Epithelial cell of proximal tubule (primary cell): ENCODE measurements at regions not wholly inside any gene's neighbourhood (a gene's known extent, or its start where the extent isn't known, plus 50 kb on each side); places are given as distances from the start of the nearest gene placed in this dataset.

Experiments used
- DNase-seq: peaks from one replicate; pipeline ENCODE4 v3.0.0-alpha.2; 2011; ENCODE audit warnings: low read depth
- H3K4me3 ChIP-seq: 2 replicates; pipeline ENCODE4 v1.5.1; 2011; ENCODE audit warnings: low read depth, mild to moderate bottlenecking, low read length
- CTCF ChIP-seq: conservative IDR thresholded peaks from 2 replicates; pipeline ENCODE4 v1.5.1; 2012; ENCODE audit warnings: low read depth, mild to moderate bottlenecking, low read length

- no peak for DNase-seq
- no peak for TF ChIP-seq CTCF
- no peak overlapping the region for H3K4me3 ChIP-seq
These were observed 224.4 kb downstream of the TENT4A start for GRCh38 chr5:6937677-6938076.

- DNase-seq: no peak
- TF ChIP-seq CTCF: no peak
- H3K4me3 ChIP-seq: no peak overlapping the region
These were observed 228.4 kb downstream of the TENT4A start for GRCh38 chr5:6941631-6942030.

- no peak for TF ChIP-seq CTCF
- DNase-seq: no peak
These were observed 230.2 kb downstream of the TENT4A start for GRCh38 chr5:6943197-6944112.

GRCh38 chr5:6948562-6948961 is 235.3 kb downstream of the TENT4A start:
- H3K4me3 ChIP-seq: no peak overlapping the region
- no peak for DNase-seq
- TF ChIP-seq CTCF: no peak

More at GRCh38 chr5:6943197-6944112, 230.2 kb downstream of the TENT4A start:
- no peak overlapping the region for H3K4me3 ChIP-seq

- TF ChIP-seq CTCF: no peak
- DNase-seq: no peak
- no peak overlapping the region for H3K4me3 ChIP-seq
These were observed 236.0 kb downstream of the TENT4A start for GRCh38 chr5:6949230-6949629.

GRCh38 chr5:6950250-6950649 is 237.0 kb downstream of the TENT4A start:
- no peak overlapping the region for H3K4me3 ChIP-seq
- TF ChIP-seq CTCF: no peak
- DNase-seq: no peak

- no peak overlapping the region for H3K4me3 ChIP-seq
- no peak for TF ChIP-seq CTCF
- DNase-seq: no peak
These were observed 237.6 kb downstream of the TENT4A start for GRCh38 chr5:6950860-6951259.
